ENCODE measurements at regions not wholly inside any gene's neighbourhood (a gene's known extent, or its start where the extent isn't known, plus 50 kb on each side); places are given as distances from the start of the nearest gene placed in this dataset.

GRCh38 chr2:19532547-19533196, 174.2 kb upstream of the OSR1 start:
- TF ChIP-seq POLR2AphosphoS5 (IDR thresholded peaks at IDR 0.05) (no peak), CTCF (IDR thresholded peaks at IDR 0.05 in 8 of 11, conservative IDR thresholded peaks at IDR 0.05 in 3 of 11) (no peak), POLR2A (IDR thresholded peaks at IDR 0.05) (no peak)
